ENCODE measurements at regions not wholly inside any gene's neighbourhood (a gene's known extent, or its start where the extent isn't known, plus 50 kb on each side); places are given as distances from the start of the nearest gene placed in this dataset.

- no peak for DNase-seq
These were observed 1829.0 kb upstream of the PCDH7 start for GRCh38 chr4:28890949-28891775.

- DNase-seq, result no peak
These were observed 1806.7 kb upstream of the PCDH7 start for GRCh38 chr4:28913466-28913865.

GRCh38 chr4:28916585-28916984 is 1803.6 kb upstream of the PCDH7 start:
- DNase-seq, result no peak

- no peak for DNase-seq
These were observed 1801.3 kb upstream of the PCDH7 start for GRCh38 chr4:28918871-28919270.

- DNase-seq, result no peak
These were observed 1798.3 kb upstream of the PCDH7 start for GRCh38 chr4:28921886-28922285.

GRCh38 chr4:28926156-28926555 is 1794.0 kb upstream of the PCDH7 start:
- DNase-seq, result no peak

- no peak for DNase-seq
These were observed 1777.5 kb upstream of the PCDH7 start for GRCh38 chr4:28942631-28943030.

- no peak for DNase-seq
These were observed 1772.8 kb upstream of the PCDH7 start for GRCh38 chr4:28947374-28947773.

GRCh38 chr4:28948501-28948900 is 1771.7 kb upstream of the PCDH7 start:
- DNase-seq, result no peak

GRCh38 chr4:28966982-28967381 is 1753.2 kb upstream of the PCDH7 start:
- DNase-seq, result no peak

- no peak for DNase-seq
These were observed 1746.4 kb upstream of the PCDH7 start for GRCh38 chr4:28973587-28974350.

GRCh38 chr4:28976369-28976768 is 1743.8 kb upstream of the PCDH7 start:
- no peak for DNase-seq

- DNase-seq, result no peak
These were observed 1718.0 kb upstream of the PCDH7 start for GRCh38 chr4:29002151-29002550.

GRCh38 chr4:29005838-29006237 is 1714.3 kb upstream of the PCDH7 start:
- no peak for DNase-seq

- no peak for DNase-seq
These were observed 1710.3 kb upstream of the PCDH7 start for GRCh38 chr4:29009908-29010307.

- no peak for DNase-seq
These were observed 1706.8 kb upstream of the PCDH7 start for GRCh38 chr4:29013341-29013740.

GRCh38 chr4:29014555-29014954 is 1705.6 kb upstream of the PCDH7 start:
- no peak for DNase-seq

- no peak for DNase-seq
These were observed 1686.5 kb upstream of the PCDH7 start for GRCh38 chr4:29033703-29034102.

- no peak for DNase-seq
These were observed 1682.7 kb upstream of the PCDH7 start for GRCh38 chr4:29037501-29037900.

GRCh38 chr4:29043411-29043810 is 1676.8 kb upstream of the PCDH7 start:
- no peak for DNase-seq

- no peak for DNase-seq
These were observed 1674.0 kb upstream of the PCDH7 start for GRCh38 chr4:29046186-29046585.

- no peak for DNase-seq
These were observed 1673.4 kb upstream of the PCDH7 start for GRCh38 chr4:29046781-29047180.

- DNase-seq, result no peak
These were observed 1672.7 kb upstream of the PCDH7 start for GRCh38 chr4:29047341-29048041.
